HG03066 (cell line): ENCODE measurements at regions not wholly inside any gene's neighbourhood (a gene's known extent, or its start where the extent isn't known, plus 50 kb on each side); places are given as distances from the start of the nearest gene placed in this dataset.
"Not testable (repeated sequence)": the region's sequence is repeated elsewhere in the genome, so short reads cannot be mapped to it uniquely, and the experiment has no call there.

ENCODE experiments used
- ATAC-seq: cut with Tn5 transposase; IDR thresholded peaks from one replicate; pipeline ENCODE4 v1.9.1; 2021; ENCODE audit warnings: low read depth; ENCODE audit not compliant: unreplicated experiment

GRCh38 chr4:186845137-186845842 lies 121.6 kb upstream of the FAT1 start:
- ATAC-seq: no peak

- no peak for ATAC-seq
Observed at GRCh38 chr4:186846426-186846825, 122.8 kb upstream of the FAT1 start.

GRCh38 chr4:186847429-186848131 lies 123.9 kb upstream of the FAT1 start:
- ATAC-seq: not testable (repeated sequence)

DNA sequence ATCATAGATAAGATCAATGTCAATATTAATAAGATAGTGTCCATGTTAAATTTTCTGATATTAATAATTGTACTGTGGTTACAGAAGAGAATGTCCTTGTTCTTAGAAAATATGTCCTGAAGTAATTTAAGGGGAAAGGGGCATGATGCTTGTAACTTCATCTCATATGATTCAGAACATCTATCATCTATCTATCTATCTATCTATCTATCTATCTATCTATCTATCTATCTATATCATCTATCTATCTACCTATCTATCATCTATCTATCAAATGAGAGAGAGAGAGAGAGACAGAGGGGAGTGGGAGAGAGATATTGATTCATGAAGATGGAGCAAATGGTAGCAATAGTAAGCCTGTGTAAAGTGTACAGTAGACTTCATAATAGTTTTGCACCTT lies 124.8 kb upstream of the FAT1 start:
- no peak for ATAC-seq

GRCh38 chr4:186851291-186852072 lies 127.8 kb upstream of the FAT1 start:
- no peak for ATAC-seq

GRCh38 chr4:186852073-186852420 lies 128.4 kb upstream of the FAT1 start:
- ATAC-seq: no peak

DNA sequence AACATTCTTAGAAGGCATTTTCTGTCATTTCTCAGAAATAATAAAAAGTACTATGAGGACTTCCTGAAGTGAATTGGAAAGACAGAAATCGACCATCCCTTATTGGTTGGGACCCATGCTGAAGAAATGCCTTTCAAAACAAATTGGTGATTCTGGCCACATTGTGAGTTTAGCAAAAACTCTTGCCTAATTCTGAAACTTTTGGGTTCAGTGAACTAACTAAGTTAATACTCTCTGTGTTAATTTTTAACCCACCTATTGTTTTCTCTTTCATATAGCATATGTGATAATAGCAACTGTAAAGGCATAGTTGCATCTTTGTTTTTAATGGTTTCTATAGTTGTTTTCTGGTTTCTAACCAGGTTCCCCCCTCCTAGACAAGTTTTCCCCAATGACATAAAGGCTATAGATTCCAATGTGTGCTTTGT lies 129.3 kb upstream of the FAT1 start:
- ATAC-seq: peak; percentile 68

- ATAC-seq: no peak
Observed at GRCh38 chr4:186854256-186854655, 130.6 kb upstream of the FAT1 start.

GRCh38 chr4:186855111-186855510 lies 131.5 kb upstream of the FAT1 start:
- ATAC-seq: no peak

GRCh38 chr4:186857793-186858192 lies 134.1 kb upstream of the FAT1 start:
- no peak for ATAC-seq

GRCh38 chr4:186858355-186858754 lies 134.7 kb upstream of the FAT1 start:
- no peak for ATAC-seq

DNA sequence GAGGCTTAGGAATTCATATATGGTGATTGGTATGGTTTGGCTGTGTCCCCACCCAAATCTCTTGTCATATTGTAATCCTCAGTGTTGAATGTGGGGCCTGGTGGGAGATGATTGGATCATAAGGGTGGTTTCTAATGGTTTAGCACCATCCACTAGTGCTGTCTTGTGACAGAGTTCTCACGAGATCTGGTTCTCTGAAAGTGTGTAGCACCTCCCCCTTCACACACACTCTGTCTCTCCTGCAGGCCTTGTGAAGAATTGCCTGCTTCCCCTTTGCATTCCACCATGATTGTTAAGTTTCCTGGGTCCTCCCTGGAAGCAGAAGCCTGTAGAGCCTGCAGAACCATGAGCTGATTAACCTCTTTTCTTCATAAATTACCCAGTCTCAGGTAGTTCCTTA lies 135.8 kb upstream of the FAT1 start:
- ATAC-seq: no peak

GRCh38 chr4:186861317-186861716 lies 137.7 kb upstream of the FAT1 start:
- no peak for ATAC-seq

GRCh38 chr4:186871856-186872255 lies 148.2 kb upstream of the FAT1 start:
- ATAC-seq: no peak

DNA sequence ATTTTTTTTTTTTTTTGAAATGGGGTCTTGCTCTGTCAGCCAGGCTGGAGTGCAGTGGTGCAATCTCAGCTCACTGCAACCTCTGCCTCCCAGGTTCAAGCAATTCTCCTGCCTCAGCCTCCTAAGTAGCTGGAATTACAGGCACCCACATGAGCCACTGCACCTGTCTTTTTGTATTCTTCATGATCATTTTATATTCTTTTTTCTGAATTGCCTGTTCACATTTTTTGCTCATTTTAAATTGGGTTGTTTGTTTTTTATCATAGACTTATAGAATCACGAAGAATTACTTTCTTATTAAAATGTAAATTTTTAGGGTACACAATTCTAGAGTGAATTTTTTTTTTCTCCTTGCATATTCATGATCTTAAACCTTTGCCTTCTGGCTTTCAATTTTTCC lies 149.4 kb upstream of the FAT1 start:
- not testable (repeated sequence) for ATAC-seq

DNA sequence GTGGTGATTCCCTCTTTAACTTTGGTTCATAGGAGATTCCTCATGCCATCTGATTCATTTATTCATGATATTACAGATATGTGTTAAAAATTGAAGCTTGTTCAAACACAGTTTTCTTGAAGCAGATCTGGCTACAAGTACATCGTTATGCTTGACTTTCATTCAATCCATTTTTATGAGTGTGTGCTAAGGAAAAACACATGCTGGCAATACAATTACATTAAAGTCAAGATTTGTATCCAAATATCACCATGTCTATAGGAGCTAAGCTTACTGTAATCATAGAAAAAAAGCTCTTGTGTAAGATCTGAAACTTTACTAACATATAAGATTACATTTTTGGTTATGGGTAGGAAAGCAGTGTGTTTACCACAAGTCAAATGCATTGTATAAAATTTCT lies 151.8 kb upstream of the FAT1 start:
- ATAC-seq: no peak

DNA sequence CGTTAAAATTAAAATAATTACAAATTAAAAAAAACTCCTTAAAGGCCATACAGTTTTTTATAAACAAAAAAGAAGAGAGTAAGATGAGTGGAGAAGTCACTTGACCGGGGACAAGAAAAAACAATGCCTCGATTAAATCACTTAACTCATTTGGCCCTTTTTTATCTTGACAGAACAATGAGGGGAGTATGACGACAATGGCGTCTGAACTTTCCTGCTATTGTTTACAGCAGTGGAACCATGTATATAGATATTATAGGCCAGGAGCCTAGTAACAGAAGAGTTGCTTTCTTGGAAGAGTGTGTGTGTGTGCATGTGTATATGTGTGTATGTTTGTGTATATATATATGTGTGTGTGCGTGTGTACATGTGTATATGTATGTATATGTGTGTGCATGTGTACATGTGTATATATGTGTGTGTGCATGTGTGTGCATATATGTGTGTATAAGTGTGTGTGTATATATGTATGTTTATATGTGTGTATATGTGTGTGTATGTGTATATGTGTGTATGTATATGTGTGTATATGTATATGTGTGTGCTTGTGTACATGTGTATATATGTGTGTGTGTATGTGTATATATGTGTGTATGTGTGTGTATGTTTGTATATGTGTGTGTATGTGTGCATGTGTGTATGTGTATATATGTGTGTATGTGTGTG lies 153.4 kb upstream of the FAT1 start:
- ATAC-seq: no peak

DNA sequence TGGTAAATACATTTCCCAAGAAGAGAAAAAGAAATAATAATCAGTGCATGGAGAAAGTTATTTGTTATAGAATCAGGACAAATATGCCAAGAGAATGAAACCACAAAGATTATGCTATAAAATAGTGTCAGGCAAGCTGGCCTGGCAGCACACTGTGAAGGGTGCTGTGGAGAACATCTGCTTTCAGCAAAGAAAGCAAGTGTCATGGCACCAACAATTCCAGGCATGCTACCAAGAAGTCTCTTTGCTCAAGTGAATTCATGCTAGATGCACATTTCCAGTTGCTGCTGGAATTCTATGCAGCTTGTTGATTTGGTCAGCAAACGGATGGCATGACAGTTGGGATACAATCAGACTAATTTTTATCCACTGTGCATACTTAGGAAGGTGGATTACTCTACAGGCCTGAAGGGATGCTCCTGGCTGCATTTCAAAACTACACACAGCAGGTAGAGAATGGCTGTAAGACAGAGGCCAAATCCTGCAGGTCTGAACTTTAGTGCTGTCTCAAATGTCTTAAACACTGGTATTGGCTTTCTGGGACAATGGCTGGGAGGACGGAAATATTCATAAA lies 154.6 kb upstream of the FAT1 start:
- ATAC-seq: no peak

- ATAC-seq: no peak
Observed at GRCh38 chr4:186881521-186882220, 158.0 kb upstream of the FAT1 start.

DNA sequence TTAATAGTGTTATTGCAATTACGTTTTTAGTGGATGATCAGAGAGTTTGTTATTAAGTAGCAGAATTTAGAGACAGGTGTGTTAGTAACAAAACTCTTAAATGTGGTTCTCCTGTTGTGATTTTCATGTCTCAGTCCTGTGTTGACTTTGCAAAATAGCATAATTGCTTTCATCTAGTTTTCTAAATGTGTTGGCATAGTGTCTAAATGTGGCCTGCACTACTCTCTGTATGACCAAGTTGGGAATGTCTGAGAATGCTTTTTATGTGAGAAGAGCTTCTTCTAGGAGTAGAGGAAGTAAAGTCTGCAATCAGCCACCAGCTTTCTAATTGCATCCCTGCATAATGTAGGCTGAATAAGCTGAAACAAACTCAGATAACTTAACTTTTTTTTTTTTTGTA lies 158.6 kb upstream of the FAT1 start:
- no peak for ATAC-seq
